H9 (cell line): ENCODE measurements at regions not wholly inside any gene's neighbourhood (a gene's known extent, or its start where the extent isn't known, plus 50 kb on each side); places are given as distances from the start of the nearest gene placed in this dataset.

ENCODE experiments used
- DNase-seq: peaks from one replicate; pipeline ENCODE4 v3.0.0-alpha.2; 2017
- H2AFZ ChIP-seq: one replicate; pipeline ENCODE4 v1.6.1; 2013; ENCODE audit warnings: mild to moderate bottlenecking, low read length, control low read depth, moderate library complexity
- H2AK5ac ChIP-seq: 2 replicates; pipeline ENCODE4 v1.6.1; 2013; ENCODE audit warnings: low read length, control low read depth, mixed read lengths; ENCODE audit not compliant: insufficient read length
- H2BK120ac ChIP-seq: one replicate; pipeline ENCODE4 v1.6.1; 2013; ENCODE audit warnings: low read depth, mild to moderate bottlenecking, low read length, control low read depth, inconsistent platforms; ENCODE audit not compliant: poor library complexity, severe bottlenecking
- H2BK12ac ChIP-seq: 2 replicates; pipeline ENCODE4 v1.6.1; 2013; ENCODE audit warnings: low read length, control low read depth, mixed read lengths, low read depth; ENCODE audit not compliant: insufficient read length
- H2BK15ac ChIP-seq: 2 replicates; pipeline ENCODE4 v1.6.1; 2013; ENCODE audit warnings: low read depth, low read length, control low read depth
- H2BK20ac ChIP-seq: one replicate; pipeline ENCODE4 v1.6.1; 2013; ENCODE audit warnings: low read depth, mild to moderate bottlenecking, low read length, control low read depth, inconsistent platforms; ENCODE audit not compliant: poor library complexity, severe bottlenecking
- H2BK5ac ChIP-seq: 2 replicates; pipeline ENCODE4 v1.6.1; 2013; ENCODE audit warnings: low read length, control low read depth, mixed read lengths; ENCODE audit not compliant: insufficient read length
- H3K14ac ChIP-seq: 2 replicates; pipeline ENCODE4 v1.6.1; 2013; ENCODE audit warnings: low read length, control low read depth; ENCODE audit not compliant: insufficient read depth
- H3K18ac ChIP-seq: 2 replicates; pipeline ENCODE4 v1.6.1; 2013; ENCODE audit warnings: low read depth, mild to moderate bottlenecking, mixed read lengths, low read length, control low read depth; ENCODE audit not compliant: insufficient read length
- H3K23ac ChIP-seq: 2 replicates; pipeline ENCODE4 v1.6.1; 2013; ENCODE audit warnings: low read length, control low read depth, mixed read lengths, low read depth; ENCODE audit not compliant: insufficient read length
- H3K23me2 ChIP-seq: 2 replicates; pipeline ENCODE4 v1.6.1; 2013; ENCODE audit warnings: low read depth, mild to moderate bottlenecking, mixed read lengths, low read length, control low read depth; ENCODE audit not compliant: insufficient read length, poor library complexity, severe bottlenecking
- H3K27ac ChIP-seq: 2 replicates; pipeline ENCODE4 v1.5.1; 2013; ENCODE audit warnings: low read length, control low read depth, mixed read lengths, low read depth; ENCODE audit not compliant: insufficient read length
- H3K27me3 ChIP-seq: 2 replicates; pipeline ENCODE4 v1.6.1; 2013; ENCODE audit warnings: low read length, control low read depth, inconsistent platforms; ENCODE audit not compliant: insufficient read depth
- H3K4ac ChIP-seq: 2 replicates; pipeline ENCODE4 v1.6.1; 2013; ENCODE audit warnings: low read depth, mild to moderate bottlenecking, control low read depth, inconsistent platforms, low read length, moderate library complexity
- H3K4me1 ChIP-seq: 2 replicates; pipeline ENCODE4 v1.6.1; 2013; ENCODE audit warnings: low read length, control low read depth, inconsistent platforms; ENCODE audit not compliant: insufficient read depth
- H3K4me2 ChIP-seq: 2 replicates; pipeline ENCODE4 v1.6.1; 2013; ENCODE audit warnings: low read length, control low read depth, mixed read lengths; ENCODE audit not compliant: insufficient read length, insufficient read depth
- H3K56ac ChIP-seq: 2 replicates; pipeline ENCODE4 v1.6.1; 2013; ENCODE audit warnings: low read depth, mild to moderate bottlenecking, mixed read lengths, low read length, control low read depth; ENCODE audit not compliant: insufficient read length
- H3K79me1 ChIP-seq: 2 replicates; pipeline ENCODE4 v1.6.1; 2013; ENCODE audit warnings: low read depth, mild to moderate bottlenecking, moderate library complexity, low read length, control low read depth, inconsistent platforms; ENCODE audit not compliant: insufficient read depth, poor library complexity, severe bottlenecking
- H3K79me2 ChIP-seq: 2 replicates; pipeline ENCODE4 v1.6.1; 2013; ENCODE audit warnings: low read length, control low read depth, inconsistent platforms; ENCODE audit not compliant: insufficient read depth
- H3K9ac ChIP-seq: 2 replicates; pipeline ENCODE4 v1.6.1; 2013; ENCODE audit warnings: low read length, control low read depth, mixed read lengths; ENCODE audit not compliant: insufficient read length; ENCODE audit errors: extremely low read depth
- H3K9me3 ChIP-seq: one replicate; pipeline ENCODE4 v1.6.1; 2013; ENCODE audit warnings: low read depth, low read length, inconsistent platforms; ENCODE audit not compliant: control insufficient read depth
- H3T11ph ChIP-seq: one replicate; pipeline ENCODE4 v1.6.1; 2013; ENCODE audit warnings: mild to moderate bottlenecking, low read length, control low read depth, inconsistent platforms
- H4K20me1 ChIP-seq: one replicate; pipeline ENCODE4 v1.6.1; 2013; ENCODE audit not compliant: control insufficient read depth, insufficient read length, insufficient read depth
- H4K5ac ChIP-seq: 2 replicates; pipeline ENCODE4 v1.6.1; 2013; ENCODE audit warnings: low read depth, mild to moderate bottlenecking, mixed read lengths, low read length, control low read depth; ENCODE audit not compliant: insufficient read length
- H4K8ac ChIP-seq: replicated peaks from 2 replicates; pipeline ENCODE4 v1.6.1; 2013; ENCODE audit warnings: low read length, control low read depth, mixed read lengths, low read depth; ENCODE audit not compliant: insufficient read length
- H4K91ac ChIP-seq: 2 replicates; pipeline ENCODE4 v1.6.1; 2013; ENCODE audit warnings: low read depth, mild to moderate bottlenecking, moderate library complexity, mixed read lengths, low read length, control low read depth; ENCODE audit not compliant: insufficient read length
- H3K27ac Mint-ChIP-seq, 3 experiments: 2 replicates in 2 of 3; 3 replicates in 1 of 3; pipeline ENCODE4 v1.8.0; 2020 to 2021; ENCODE audit warnings: mixed read lengths in 3 of 3, mild to moderate bottlenecking in 1 of 3, moderate library complexity in 1 of 3
- H3K27me3 Mint-ChIP-seq: 2 replicates; pipeline ENCODE4 v1.8.0; 2021; ENCODE audit warnings: low read depth, mild to moderate bottlenecking, moderate library complexity, mixed read lengths
- H3K36me3 Mint-ChIP-seq, 3 experiments: 2 replicates in 2 of 3; 3 replicates in 1 of 3; pipeline ENCODE4 v1.8.0; 2020 to 2021; ENCODE audit warnings: low read depth in 3 of 3, mixed read lengths in 3 of 3; ENCODE audit not compliant: insufficient read depth in 1 of 3
- H3K4me1 Mint-ChIP-seq, 2 experiments: 2 replicates each; pipeline ENCODE4 v1.8.0; 2020; ENCODE audit warnings: mixed read lengths in 2 of 2
- H3K4me3 Mint-ChIP-seq, 2 experiments: 2 replicates in 1 of 2; 3 replicates in 1 of 2; pipeline ENCODE4 v1.8.0; 2020 to 2021; ENCODE audit warnings: mild to moderate bottlenecking in 2 of 2, mixed read lengths in 2 of 2, moderate library complexity in 1 of 2
- H3K9me3 Mint-ChIP-seq, 2 experiments: 2 replicates in 1 of 2; 3 replicates in 1 of 2; pipeline ENCODE4 v1.8.0; 2020; ENCODE audit warnings: mild to moderate bottlenecking in 2 of 2, mixed read lengths in 2 of 2, moderate library complexity in 1 of 2
- WGBS: extraction: QIAGEN DNeasy Blood & Tissue Kit; methylation state at CpG from one replicate; pipeline ENCODE4 v1.1.7; 2013; ENCODE audit warnings: missing lambda C conversion rate, low lambda C conversion rate, mixed read lengths; ENCODE audit not compliant: insufficient read length; ENCODE audit errors: extremely low coverage; 5-methylcytosine and 5-hydroxymethylcytosine counted together
- TF ChIP-seq, protein P1 (sequence below): fragments of 200-600 bp; sonication (generic); conservative IDR thresholded peaks from 3 replicates; pipeline ENCODE4 v1.8.0; 2021; ENCODE audit warnings: antibody characterized with exemption, mild to moderate bottlenecking

DNA sequence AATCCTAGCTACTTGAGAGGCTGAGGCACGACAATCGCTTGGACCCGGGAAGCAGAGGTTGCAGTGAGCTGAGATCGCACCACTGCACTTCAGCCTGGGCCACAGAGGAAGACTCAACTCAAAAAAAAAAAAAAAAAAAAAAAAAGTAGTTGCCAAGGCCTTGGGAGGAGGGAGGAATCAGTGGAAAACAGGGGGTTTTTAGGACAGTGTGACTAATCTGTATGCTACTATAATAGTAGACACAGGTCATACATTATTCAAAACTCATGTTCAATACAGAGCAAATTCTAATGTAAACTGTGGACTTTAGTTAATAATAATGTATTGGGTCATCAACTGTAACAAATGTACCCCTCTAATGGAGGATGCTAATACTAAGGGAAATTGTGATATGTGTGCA, 51.7 kb upstream of the CTPS1 start:
- H3K14ac ChIP-seq = no peak overlapping the region
- H3K9me3 ChIP-seq = no peaks in the 10 kb centered on the region
- no peak overlapping the region for H3K27ac ChIP-seq
- H4K91ac ChIP-seq = no peak overlapping the region
- no peaks in the 10 kb centered on the region for H3K27me3 ChIP-seq
- Mint-ChIP-seq H3K4me3 (no peak overlapping the region), H3K36me3 (no peaks in the 10 kb centered on the region), H3K4me1 (peaks cover 20 to 21% of the 10 kb centered on the region in 2 experiments), H3K27me3 (no peaks in the 10 kb centered on the region; the same call in 1 of the 2 replicates), H3K27ac (no peak overlapping the region), H3K9me3 (peaks cover 0 to 2% of the 10 kb centered on the region in 2 experiments; a peak in 2 of 5 replicates)
- peaks cover 5% of the 10 kb centered on the region; the same call in 1 of the 2 replicates for H3K4me1 ChIP-seq
- DNase-seq = no peak
- no peak overlapping the region for H2BK120ac ChIP-seq
- no peak overlapping the region for H2BK15ac ChIP-seq
- H2BK12ac ChIP-seq = no peak overlapping the region
- no peak overlapping the region for H2AK5ac ChIP-seq
- H3K79me1 ChIP-seq = no peaks in the 10 kb centered on the region
- H3T11ph ChIP-seq = no peak overlapping the region
- no peak overlapping the region for H2BK20ac ChIP-seq
- no peak overlapping the region for H3K4me2 ChIP-seq
- H3K79me2 ChIP-seq = no peaks in the 10 kb centered on the region; the same call in 1 of the 2 replicates
- H3K56ac ChIP-seq = no peak overlapping the region
- H4K8ac ChIP-seq = no peak overlapping the region
- H3K23me2 ChIP-seq = no peaks in the 10 kb centered on the region
- no peaks in the 10 kb centered on the region for H4K20me1 ChIP-seq
- TF ChIP-seq, protein P1, sequence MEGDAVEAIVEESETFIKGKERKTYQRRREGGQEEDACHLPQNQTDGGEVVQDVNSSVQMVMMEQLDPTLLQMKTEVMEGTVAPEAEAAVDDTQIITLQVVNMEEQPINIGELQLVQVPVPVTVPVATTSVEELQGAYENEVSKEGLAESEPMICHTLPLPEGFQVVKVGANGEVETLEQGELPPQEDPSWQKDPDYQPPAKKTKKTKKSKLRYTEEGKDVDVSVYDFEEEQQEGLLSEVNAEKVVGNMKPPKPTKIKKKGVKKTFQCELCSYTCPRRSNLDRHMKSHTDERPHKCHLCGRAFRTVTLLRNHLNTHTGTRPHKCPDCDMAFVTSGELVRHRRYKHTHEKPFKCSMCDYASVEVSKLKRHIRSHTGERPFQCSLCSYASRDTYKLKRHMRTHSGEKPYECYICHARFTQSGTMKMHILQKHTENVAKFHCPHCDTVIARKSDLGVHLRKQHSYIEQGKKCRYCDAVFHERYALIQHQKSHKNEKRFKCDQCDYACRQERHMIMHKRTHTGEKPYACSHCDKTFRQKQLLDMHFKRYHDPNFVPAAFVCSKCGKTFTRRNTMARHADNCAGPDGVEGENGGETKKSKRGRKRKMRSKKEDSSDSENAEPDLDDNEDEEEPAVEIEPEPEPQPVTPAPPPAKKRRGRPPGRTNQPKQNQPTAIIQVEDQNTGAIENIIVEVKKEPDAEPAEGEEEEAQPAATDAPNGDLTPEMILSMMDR = no peak
- no peak overlapping the region for H3K23ac ChIP-seq
- no peak overlapping the region for H2BK5ac ChIP-seq
- no peak overlapping the region for H3K18ac ChIP-seq
- no peak overlapping the region for H3K9ac ChIP-seq
- no CpG with 5 or more reads among the region's 4 CpGs for WGBS
- H3K4ac ChIP-seq = no peak overlapping the region
- H2AFZ ChIP-seq = no peak overlapping the region
- no peak overlapping the region for H4K5ac ChIP-seq
